GM10266 (cell line): ENCODE measurements at regions not wholly inside any gene's neighbourhood (a gene's known extent, or its start where the extent isn't known, plus 50 kb on each side); places are given as distances from the start of the nearest gene placed in this dataset.

Experiments used
- DNase-seq: peaks from one replicate; pipeline ENCODE4 v3.0.0; 2012; ENCODE audit errors: extremely low spot score
- CTCF ChIP-seq: IDR thresholded peaks from 2 replicates; pipeline ENCODE4 v1.5.1; 2012; ENCODE audit warnings: mild to moderate bottlenecking, low read depth; ENCODE audit not compliant: control insufficient read depth, insufficient read depth; ENCODE audit errors: missing control alignments

GRCh38 chr1:195482137-195482536 lies 1126.1 kb downstream of the KCNT2 start:
- no peak for TF ChIP-seq CTCF
- DNase-seq = no peak

GRCh38 chr1:195481293-195481692 lies 1126.9 kb downstream of the KCNT2 start:
- no peak for DNase-seq
- no peak for TF ChIP-seq CTCF

GRCh38 chr1:195475568-195475967 lies 1132.7 kb downstream of the KCNT2 start:
- no peak for DNase-seq
- no peak for TF ChIP-seq CTCF

GRCh38 chr1:195472291-195472690 lies 1135.9 kb downstream of the KCNT2 start:
- TF ChIP-seq CTCF = no peak
- DNase-seq = no peak

- no peak for DNase-seq
- no peak for TF ChIP-seq CTCF
Observed at GRCh38 chr1:195466639-195467038, 1141.6 kb downstream of the KCNT2 start.

- no peak for DNase-seq
Observed at GRCh38 chr1:195462646-195463045, 1145.6 kb downstream of the KCNT2 start.

GRCh38 chr1:195462152-195462551 lies 1146.1 kb downstream of the KCNT2 start:
- DNase-seq = no peak
- TF ChIP-seq CTCF = no peak

More at GRCh38 chr1:195462646-195463045, 1145.6 kb downstream of the KCNT2 start:
- no peak for TF ChIP-seq CTCF

- DNase-seq = no peak
- TF ChIP-seq CTCF = no peak
Observed at GRCh38 chr1:195458365-195458764, 1149.9 kb downstream of the KCNT2 start.
